PC-9 (cell line): ENCODE measurements at regions not wholly inside any gene's neighbourhood (a gene's known extent, or its start where the extent isn't known, plus 50 kb on each side); places are given as distances from the start of the nearest gene placed in this dataset.

Experiments used
- BruUV-seq: library from RNA; stranded (reverse); fragments of 400-500 nt; replicated peaks from 2 replicates; lab custom pipeline; 2021; lab: Mats Ljungman, UMichigan
- CTCF ChIA-PET: fragments of 300-600 bp; sonication (Branson Sonifier 250); formaldehyde crosslinking; loops from one replicate; lab custom pipeline; 2022; ENCODE audit warnings: antibody characterized with exemption; lab: Charles Lee
- POLR2A ChIA-PET: fragments of 300-600 bp; sonication (Branson Sonifier 250); formaldehyde crosslinking; loops from one replicate; lab custom pipeline; 2022; ENCODE audit warnings: antibody characterized with exemption; ENCODE audit not compliant: unreplicated experiment; lab: Charles Lee
- DNase-seq, 2 experiments: peaks; one replicate each; pipeline versions ENCODE4 v3.0.0 to v3.0.0-alpha.2; 2015 to 2022; ENCODE audit warnings: mixed read lengths in 1 of 2
- H2AFZ ChIP-seq: fragments of 200-600 bp; sonication (generic); 2 replicates; pipeline ENCODE4 v1.8.1; 2017; ENCODE audit warnings: antibody characterized with exemption
- H3F3A ChIP-seq: fragments of 200-600 bp; sonication (generic); 2 replicates; pipeline ENCODE4 v1.8.1; 2017; ENCODE audit warnings: antibody characterized with exemption, mild to moderate bottlenecking, low read depth; ENCODE audit not compliant: insufficient read depth
- H3K27ac ChIP-seq: fragments of 200-600 bp; sonication (generic); 2 replicates; pipeline ENCODE4 v1.6.1; 2016; ENCODE audit warnings: mixed run types
- H3K27me3 ChIP-seq: fragments of 200-600 bp; sonication (generic); 2 replicates; pipeline ENCODE4 v1.6.1; 2016; ENCODE audit warnings: low read depth, mixed run types; ENCODE audit not compliant: insufficient read depth
- H3K36me3 ChIP-seq: fragments of 200-600 bp; sonication (generic); 2 replicates; pipeline ENCODE4 v1.6.1; 2016; ENCODE audit warnings: low read depth, mixed run types
- H3K4me1 ChIP-seq: fragments of 200-600 bp; sonication (generic); replicated peaks from 2 replicates; pipeline ENCODE4 v1.6.1; 2016; ENCODE audit warnings: mixed run types; ENCODE audit not compliant: insufficient read depth
- H3K4me2 ChIP-seq: fragments of 200-600 bp; sonication (generic); 2 replicates; pipeline ENCODE4 v1.6.1; 2017; ENCODE audit warnings: mixed run types
- H3K4me3 ChIP-seq: fragments of 200-600 bp; sonication (generic); 2 replicates; pipeline ENCODE4 v1.6.1; 2016; ENCODE audit warnings: mixed run types
- H3K79me2 ChIP-seq: fragments of 200-600 bp; sonication (generic); 2 replicates; pipeline ENCODE4 v1.6.1; 2017; ENCODE audit warnings: low read depth, mixed run types
- H3K9me2 ChIP-seq: fragments of 200-600 bp; sonication (generic); 2 replicates; pipeline ENCODE4 v1.8.1; 2017; ENCODE audit warnings: mild to moderate bottlenecking; ENCODE audit not compliant: insufficient read depth
- H3K9me3 ChIP-seq: fragments of 200-600 bp; sonication (generic); 2 replicates; pipeline ENCODE4 v1.8.1; 2016; ENCODE audit warnings: low read depth; ENCODE audit not compliant: insufficient read depth
- H4K20me1 ChIP-seq: fragments of 200-600 bp; sonication (generic); 2 replicates; pipeline ENCODE4 v1.8.1; 2017; ENCODE audit not compliant: insufficient read depth
- CTCF ChIP-seq: fragments of 200-600 bp; sonication (generic); conservative IDR thresholded peaks from 2 replicates; pipeline ENCODE4 v1.6.1; 2017; ENCODE audit warnings: mixed run types, antibody characterized with exemption, mild to moderate bottlenecking, moderate library complexity
- EZH2 ChIP-seq: fragments of 200-600 bp; sonication (generic); IDR thresholded peaks from 2 replicates; pipeline ENCODE4 v1.8.0; 2017; ENCODE audit warnings: antibody characterized with exemption, low read depth
- intact Hi-C: fragments of 100-400 bp; cut with micrococcal nuclease; formaldehyde crosslinking; loops from one replicate; pipeline ENCODE4 v1.10.0; 2022; ENCODE audit not compliant: unreplicated experiment

- no peaks in the 10 kb centered on the region for H4K20me1 ChIP-seq
- no TSS peak for BruUV-seq
- H3K4me2 ChIP-seq, result no peak overlapping the region
- H3K36me3 ChIP-seq, result no peaks in the 10 kb centered on the region
- H2AFZ ChIP-seq, result no peak overlapping the region
- ChIA-PET POLR2A (no interaction called here), CTCF (no interaction called here)
- no peaks in the 10 kb centered on the region for H3K79me2 ChIP-seq
- H3K27ac ChIP-seq, result no peak overlapping the region
- intact Hi-C loops, result no loop called here
- H3K4me1 ChIP-seq, result no peaks in the 10 kb centered on the region
- H3F3A ChIP-seq, result no peaks in the 10 kb centered on the region
- H3K9me2 ChIP-seq, result no peaks in the 10 kb centered on the region
- no peaks in the 10 kb centered on the region for H3K27me3 ChIP-seq
- TF ChIP-seq CTCF (no peak), EZH2 (no peak)
- H3K9me3 ChIP-seq, result no peaks in the 10 kb centered on the region; the same call in 1 of the 2 replicates
- no peak for DNase-seq
- H3K4me3 ChIP-seq, result no peak overlapping the region
These were observed 325.6 kb downstream of the TTLL7 start for GRCh38 chr1:83673312-83673711.

- no peaks in the 10 kb centered on the region; the same call in 1 of the 2 replicates for H3K9me3 ChIP-seq
- POLR2A ChIA-PET, result no interaction called here
- TF ChIP-seq CTCF (no peak), EZH2 (no peak)
- DNase-seq, result no peak
- CTCF ChIA-PET, result no interaction called here
- no peaks in the 10 kb centered on the region for H3K9me2 ChIP-seq
- BruUV-seq, result no TSS peak
- H3K79me2 ChIP-seq, result no peaks in the 10 kb centered on the region
- H2AFZ ChIP-seq, result no peak overlapping the region
- intact Hi-C loops, result no loop called here
- no peak overlapping the region for H3K4me2 ChIP-seq
- no peaks in the 10 kb centered on the region for H3K36me3 ChIP-seq
- H3K27me3 ChIP-seq, result no peaks in the 10 kb centered on the region
- no peaks in the 10 kb centered on the region for H3K4me1 ChIP-seq
- no peak overlapping the region for H3K4me3 ChIP-seq
- H3K27ac ChIP-seq, result no peak overlapping the region
- no peaks in the 10 kb centered on the region for H3F3A ChIP-seq
- no peaks in the 10 kb centered on the region for H4K20me1 ChIP-seq
These were observed 327.3 kb downstream of the TTLL7 start for GRCh38 chr1:83671586-83671985.

- Histone ChIP-seq H3K4me3 (no peak overlapping the region), H3K4me2 (no peak overlapping the region), H3K27me3 (no peaks in the 10 kb centered on the region), H4K20me1 (no peaks in the 10 kb centered on the region), H3K4me1 (no peaks in the 10 kb centered on the region), H2AFZ (no peak overlapping the region), H3F3A (no peaks in the 10 kb centered on the region), H3K27ac (no peak overlapping the region), H3K9me3 (no peaks in the 10 kb centered on the region; the same call in 1 of the 2 replicates), H3K79me2 (no peaks in the 10 kb centered on the region), H3K36me3 (no peaks in the 10 kb centered on the region), H3K9me2 (no peaks in the 10 kb centered on the region)
- POLR2A ChIA-PET, result no interaction called here
- intact Hi-C loops, result no loop called here
- CTCF ChIA-PET, result no interaction called here
- no TSS peak for BruUV-seq
- no peak for TF ChIP-seq CTCF
- TF ChIP-seq EZH2, result no peak
- no peak for DNase-seq
These were observed 327.9 kb downstream of the TTLL7 start for GRCh38 chr1:83670909-83671565.
